ENCODE measurements at regions not wholly inside any gene's neighbourhood (a gene's known extent, or its start where the extent isn't known, plus 50 kb on each side); places are given as distances from the start of the nearest gene placed in this dataset.

- Histone ChIP-seq H3K4me1 (ENCODE audit: control insufficient read depth, insufficient read depth, low read length) (peaks cover 27% of the 10 kb centered on the region), H3K27me3 (ENCODE audit: control insufficient read depth, insufficient read depth, low read length, poor library complexity, severe bottlenecking) (no peaks in the 10 kb centered on the region), H3K9ac (ENCODE audit: extremely low read depth, low read length, poor library complexity, severe bottlenecking) (no peak overlapping the region), H3K4me3 (ENCODE audit: low read length) (no peak overlapping the region), H3K9me3 (ENCODE audit: control insufficient read depth, low read length) (no peaks in the 10 kb centered on the region), H3K27ac (ENCODE audit: low read depth, low read length) (no peak overlapping the region), H3K36me3 (ENCODE audit: control insufficient read depth, insufficient read depth, low read length) (no peaks in the 10 kb centered on the region)
- 93 to 100% methylated on average over 1 to 3 of the region's 3 CpGs for WGBS, 2 experiments (ENCODE audit: insufficient coverage in 1 of 2, insufficient read length in 1 of 2)
- peaks cover 22% of the 10 kb centered on the region for H3K4me1 Mint-ChIP-seq
- H3K9me3 Mint-ChIP-seq, result no peaks in the 10 kb centered on the region
- no peak for DNase-seq
- H3K27me3 Mint-ChIP-seq (ENCODE audit: insufficient read depth), result no peaks in the 10 kb centered on the region
- no peaks in the 10 kb centered on the region for H3K36me3 Mint-ChIP-seq (ENCODE audit: low read depth)
- no peak overlapping the region for H3K27ac Mint-ChIP-seq
- H3K4me3 Mint-ChIP-seq, result no peak overlapping the region
- no peak for TF ChIP-seq CTCF (conservative IDR thresholded peaks at IDR 0.05)
These were observed 376.7 kb upstream of the CITED2 start for GRCh38 chr6:139751179-139751578.

- no peak for TF ChIP-seq CTCF (conservative IDR thresholded peaks at IDR 0.05)
- Histone ChIP-seq H3K27me3 (ENCODE audit: control insufficient read depth, insufficient read depth, low read length, poor library complexity, severe bottlenecking) (no peaks in the 10 kb centered on the region), H3K4me1 (ENCODE audit: control insufficient read depth, insufficient read depth, low read length) (peaks cover 20% of the 10 kb centered on the region), H3K4me3 (ENCODE audit: low read length) (no peak overlapping the region), H3K27ac (ENCODE audit: low read depth, low read length) (no peak overlapping the region), H3K9me3 (ENCODE audit: control insufficient read depth, low read length) (no peaks in the 10 kb centered on the region), H3K9ac (ENCODE audit: extremely low read depth, low read length, poor library complexity, severe bottlenecking) (no peak overlapping the region), H3K36me3 (ENCODE audit: control insufficient read depth, insufficient read depth, low read length) (no peaks in the 10 kb centered on the region)
- Mint-ChIP-seq H3K36me3 (ENCODE audit: low read depth) (no peaks in the 10 kb centered on the region), H3K27ac (no peak overlapping the region), H3K9me3 (no peaks in the 10 kb centered on the region), H3K27me3 (ENCODE audit: insufficient read depth) (no peaks in the 10 kb centered on the region), H3K4me1 (peaks cover 15% of the 10 kb centered on the region), H3K4me3 (no peak overlapping the region)
- 78 to 92% methylated on average over 2 to 5 of the region's 5 CpGs for WGBS, 2 experiments (ENCODE audit: insufficient coverage in 1 of 2, insufficient read length in 1 of 2)
- DNase-seq, result no peak
These were observed 374.1 kb upstream of the CITED2 start for GRCh38 chr6:139748353-139749146.

- 93 to 97% methylated on average over 5 of the region's 5 CpGs for WGBS, 2 experiments (ENCODE audit: insufficient coverage in 1 of 2, insufficient read length in 1 of 2)
- no peak for DNase-seq
- Mint-ChIP-seq H3K27me3 (ENCODE audit: insufficient read depth) (no peaks in the 10 kb centered on the region), H3K9me3 (no peaks in the 10 kb centered on the region), H3K4me1 (peaks cover 6% of the 10 kb centered on the region), H3K4me3 (no peak overlapping the region), H3K27ac (no peak overlapping the region), H3K36me3 (ENCODE audit: low read depth) (no peaks in the 10 kb centered on the region)
- H3K9me3 ChIP-seq (ENCODE audit: control insufficient read depth, low read length), result no peaks in the 10 kb centered on the region
- peaks cover 10% of the 10 kb centered on the region for H3K4me1 ChIP-seq (ENCODE audit: control insufficient read depth, insufficient read depth, low read length)
- no peak overlapping the region for H3K4me3 ChIP-seq (ENCODE audit: low read length)
- no peaks in the 10 kb centered on the region for H3K36me3 ChIP-seq (ENCODE audit: control insufficient read depth, insufficient read depth, low read length)
- H3K27ac ChIP-seq (ENCODE audit: low read depth, low read length), result no peak overlapping the region
- no peak overlapping the region for H3K9ac ChIP-seq (ENCODE audit: extremely low read depth, low read length, poor library complexity, severe bottlenecking)
- no peaks in the 10 kb centered on the region for H3K27me3 ChIP-seq (ENCODE audit: control insufficient read depth, insufficient read depth, low read length, poor library complexity, severe bottlenecking)
- TF ChIP-seq CTCF (conservative IDR thresholded peaks at IDR 0.05), result no peak
These were observed 372.7 kb upstream of the CITED2 start for GRCh38 chr6:139747154-139747553.

Measured in endodermal cell (in vitro differentiated cells).